Stimulated activated CD8-positive, alpha-beta memory T cell treated with anti-CD3 and anti-CD28 coated beads, Interleukin-12 subunit alpha, Interleukin-12 subunit beta, amount 100 ng/mL, for 4 hours (primary cell): ENCODE measurements at regions not wholly inside any gene's neighbourhood (a gene's known extent, or its start where the extent isn't known, plus 50 kb on each side); places are given as distances from the start of the nearest gene placed in this dataset.
"Not testable (repeated sequence)": the region's sequence is repeated elsewhere in the genome, so short reads cannot be mapped to it uniquely, and the experiment has no call there.

Source experiments
- DNase-seq: peaks from one replicate; pipeline ENCODE4 v3.0.0-alpha.2; 2020; ENCODE audit warnings: low read depth

DNA sequence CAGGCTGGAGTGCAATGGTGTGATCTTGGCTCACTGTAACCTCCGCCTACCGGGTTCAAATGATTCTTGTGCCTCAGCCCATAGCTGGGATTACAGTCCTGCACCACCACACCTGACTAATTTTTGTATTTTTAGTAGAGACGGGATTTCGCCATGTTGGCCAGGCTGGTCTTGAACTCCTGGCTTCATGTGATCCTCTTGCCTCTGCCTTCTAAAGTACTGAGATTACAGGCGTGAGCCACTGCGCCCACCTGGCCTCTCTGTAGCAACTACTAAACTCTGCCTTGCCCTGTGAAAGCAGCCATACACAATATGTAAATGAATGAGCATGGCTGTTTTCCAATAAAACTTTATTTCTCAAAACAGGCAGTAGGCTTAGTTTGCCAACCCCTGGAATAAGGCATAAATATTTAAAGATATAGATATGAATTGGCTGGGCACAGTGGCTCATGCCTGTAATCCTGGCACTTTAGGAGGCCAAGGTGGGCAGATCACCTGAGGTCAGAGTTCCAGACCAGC is 127.9 kb upstream of the ZNF217 start:
- DNase-seq = not testable (repeated sequence)

GRCh38 chr20:53719171-53719803 is 125.6 kb upstream of the ZNF217 start:
- DNase-seq = not testable (repeated sequence)

- DNase-seq = no peak
Measured at GRCh38 chr20:53718142-53719021, 124.7 kb upstream of the ZNF217 start.

DNA sequence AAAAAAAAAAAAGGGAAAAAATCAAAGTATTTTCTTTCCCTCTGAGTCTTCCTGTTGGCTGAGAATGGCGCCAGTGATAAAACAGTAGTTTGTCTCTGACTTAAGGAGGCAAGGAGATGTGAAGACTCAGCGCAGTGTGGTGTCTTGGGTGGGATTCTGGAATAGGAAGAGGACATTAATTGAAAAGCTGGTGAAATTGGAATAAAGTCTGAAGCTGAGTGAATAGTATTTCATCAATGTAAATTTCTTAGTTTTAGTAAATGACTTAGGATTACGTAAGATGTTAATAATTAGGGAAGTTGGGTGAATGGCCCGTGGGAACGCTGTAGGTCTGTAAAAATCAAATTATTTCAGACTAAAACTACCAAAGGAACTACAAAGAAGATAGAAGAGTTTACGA is 122.8 kb upstream of the ZNF217 start:
- no peak for DNase-seq

DNA sequence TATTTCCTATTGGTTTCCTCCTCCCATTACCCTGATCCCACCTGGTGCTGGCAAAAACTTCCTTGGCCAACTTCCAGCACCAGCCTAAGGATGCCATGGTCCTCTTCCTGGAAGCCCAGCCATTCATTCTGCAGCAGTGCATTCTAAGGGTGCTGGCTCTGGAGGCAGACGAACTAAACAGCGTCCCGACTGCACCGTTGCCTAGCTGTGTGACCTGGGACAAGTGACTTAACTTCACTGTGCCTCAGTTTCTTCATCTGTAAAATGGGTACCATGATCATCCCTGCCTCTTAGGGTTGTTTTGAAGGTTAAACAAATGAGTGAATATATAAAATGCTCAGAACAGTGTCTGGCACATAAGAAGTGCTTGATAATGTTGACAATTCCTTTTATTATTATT is 120.9 kb upstream of the ZNF217 start:
- DNase-seq = no peak

GRCh38 chr20:53713328-53714056 is 119.9 kb upstream of the ZNF217 start:
- DNase-seq = no peak

GRCh38 chr20:53712212-53712977 is 118.8 kb upstream of the ZNF217 start:
- no peak for DNase-seq

- DNase-seq = no peak
Measured at GRCh38 chr20:53711333-53712211, 117.9 kb upstream of the ZNF217 start.

DNA sequence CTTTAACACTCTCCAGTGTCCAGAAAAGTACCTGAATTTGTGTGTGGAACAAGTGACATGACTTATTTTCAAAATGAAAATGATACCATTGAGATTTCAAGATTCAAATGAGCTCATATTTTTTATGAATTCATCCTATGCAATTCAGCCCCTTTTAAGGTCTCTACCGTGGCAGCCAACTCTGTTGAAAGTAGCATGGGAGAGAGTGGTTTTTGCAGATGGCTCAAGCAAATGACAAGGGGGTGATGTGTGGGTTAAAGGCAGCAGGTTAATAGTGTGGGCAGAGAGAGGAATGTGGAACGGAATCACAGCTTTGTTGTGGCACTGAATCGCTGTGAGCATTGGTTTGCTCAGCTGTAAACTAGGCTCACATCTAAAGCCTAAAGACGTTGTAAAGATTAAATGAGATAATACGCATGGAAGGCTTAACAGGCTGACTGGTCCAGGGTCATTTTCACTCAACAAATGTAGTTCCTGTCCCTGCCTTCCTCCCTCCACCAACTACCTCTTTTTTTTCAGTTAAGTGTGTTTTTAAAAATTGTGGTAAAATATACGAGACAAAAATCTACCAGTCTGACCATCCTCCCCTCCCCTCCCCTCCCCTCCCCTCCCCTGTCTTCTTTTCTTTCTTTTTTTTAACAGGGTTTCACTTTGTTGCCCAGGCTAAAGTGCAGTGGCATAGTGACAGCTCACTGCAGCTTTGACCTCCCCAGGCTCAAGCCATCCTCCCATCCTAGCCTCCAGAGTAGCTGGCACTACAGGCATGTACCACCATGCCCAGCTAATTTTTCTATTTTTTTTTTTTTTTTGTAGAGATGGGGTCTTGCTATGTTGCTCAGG is 114.7 kb upstream of the ZNF217 start:
- DNase-seq = no peak

GRCh38 chr20:53707371-53708055 is 113.9 kb upstream of the ZNF217 start:
- DNase-seq = no peak

GRCh38 chr20:53706466-53707370 is 113.1 kb upstream of the ZNF217 start:
- DNase-seq = no peak

DNA sequence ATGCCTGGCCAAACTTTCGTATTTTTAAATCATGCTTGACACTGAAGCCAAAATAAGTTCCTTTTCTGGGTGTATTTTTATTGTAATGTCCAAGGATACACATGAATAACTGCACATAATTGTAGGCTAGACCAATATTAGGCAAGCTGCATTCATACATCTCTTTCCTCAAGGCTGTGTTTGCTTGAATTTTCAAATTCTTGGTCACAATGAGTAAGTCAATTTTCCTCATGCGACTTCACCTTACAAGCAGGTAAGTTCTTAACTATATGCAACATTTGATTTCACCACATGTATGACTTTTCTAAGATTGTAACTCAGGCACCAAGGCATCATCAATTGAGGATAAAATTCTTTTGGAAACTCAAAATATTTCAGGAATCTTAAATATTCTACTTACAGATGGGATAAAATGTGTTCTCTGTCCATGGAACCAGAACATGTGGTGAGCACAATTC is 112.4 kb upstream of the ZNF217 start:
- no peak for DNase-seq

- DNase-seq = no peak
Measured at GRCh38 chr20:53702617-53703016, 109.0 kb upstream of the ZNF217 start.

DNA sequence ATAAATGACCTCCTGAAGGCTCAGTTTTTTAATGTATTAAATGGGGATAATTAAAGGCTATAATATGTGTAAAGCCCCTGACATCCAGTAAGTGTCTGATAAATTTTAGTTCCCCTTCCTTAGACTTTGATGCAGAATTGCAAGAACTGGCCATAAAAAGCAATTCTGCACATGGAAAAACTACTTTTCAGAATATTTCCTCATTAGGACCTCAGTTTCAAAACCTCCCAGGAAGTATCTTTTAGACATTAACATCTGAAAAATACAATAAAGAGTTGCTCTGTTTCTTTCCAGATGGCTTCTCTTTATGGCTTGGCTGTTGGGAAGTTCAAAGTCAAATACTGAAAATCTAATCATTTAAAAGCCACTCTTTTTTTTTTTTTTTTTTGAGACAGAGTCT is 106.3 kb upstream of the ZNF217 start:
- DNase-seq = no peak

GRCh38 chr20:53699085-53699674 is 105.5 kb upstream of the ZNF217 start:
- no peak for DNase-seq

GRCh38 chr20:53698371-53698978 is 104.8 kb upstream of the ZNF217 start:
- no peak for DNase-seq

DNA sequence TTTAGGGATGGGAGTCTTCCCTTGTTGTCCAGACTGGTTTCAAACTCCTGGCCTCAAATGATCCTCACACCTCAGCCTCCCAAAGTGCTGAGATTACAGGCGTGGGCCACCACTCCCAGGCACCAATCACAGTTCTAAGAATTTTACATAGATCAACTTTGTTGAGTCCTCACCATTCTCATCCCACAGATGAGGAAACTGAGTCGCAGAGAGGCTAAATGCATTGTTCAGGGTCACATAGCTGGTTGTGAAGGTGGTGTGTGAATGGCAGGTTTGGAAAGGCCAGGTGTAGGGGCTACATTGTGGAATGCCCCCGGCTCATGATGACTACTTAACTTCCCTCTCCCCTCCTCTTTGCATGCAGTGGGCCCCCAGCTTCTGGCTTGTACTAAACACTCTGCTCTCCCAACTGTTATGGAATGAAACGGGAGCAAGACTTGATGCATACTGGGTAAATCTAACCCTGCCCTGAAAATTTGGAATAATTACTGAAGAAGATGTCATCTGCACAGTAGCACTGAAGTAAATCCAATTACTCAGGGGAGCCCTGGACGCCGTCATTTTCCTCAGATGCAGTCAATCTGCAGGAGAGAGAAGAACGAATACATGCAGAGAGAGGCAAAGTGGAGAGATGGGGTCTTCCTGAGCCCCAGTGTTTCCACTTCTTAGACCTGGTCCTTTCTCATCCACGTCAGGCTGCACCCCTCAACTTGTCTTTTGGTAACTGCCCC is 102.3 kb upstream of the ZNF217 start:
- DNase-seq = no peak
